ENCODE measurements at regions not wholly inside any gene's neighbourhood (a gene's known extent, or its start where the extent isn't known, plus 50 kb on each side); places are given as distances from the start of the nearest gene placed in this dataset.

DNA sequence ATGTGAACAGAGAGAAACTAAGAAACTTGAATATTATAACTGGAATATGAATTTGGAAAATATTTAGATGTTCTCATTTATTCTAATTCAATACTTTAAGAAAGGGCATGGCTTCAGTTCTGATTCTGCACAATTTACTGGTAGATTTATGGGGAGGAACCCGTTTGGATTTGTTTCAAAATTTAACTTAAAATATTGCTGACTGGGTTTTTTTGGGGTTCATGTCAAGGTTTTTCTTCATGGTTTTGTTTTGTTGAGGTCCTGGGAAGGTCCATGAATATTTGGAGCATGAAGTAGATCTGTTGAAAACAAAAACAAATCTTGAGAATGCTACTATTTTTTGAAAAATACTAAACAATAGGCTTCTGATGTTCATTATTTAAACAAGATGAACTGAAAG, 214.7 kb downstream of the PIK3R1 start:
- TF ChIP-seq Cebpa-rat (IDR thresholded peaks at IDR 0.05), result no peak
- peaks cover 13 to 48% (median 23%) of the 10 kb centered on the region in 10 experiments for H3K4me1 ChIP-seq
- no peaks in the 10 kb centered on the region for H3K27me3 ChIP-seq
- no peaks in the 10 kb centered on the region for H3K9me3 ChIP-seq (replicated peaks in 1 of 11)
- H3K9ac ChIP-seq, result no peak overlapping the region
- no peak overlapping the region for H3K4me3 ChIP-seq
- H3K27ac ChIP-seq, result no peak overlapping the region
- no peak overlapping the region for H3K4me2 ChIP-seq
- H3K36me3 ChIP-seq, result no peaks in the 10 kb centered on the region
- no peaks in the 10 kb centered on the region for H4K20me1 ChIP-seq

GRCh38 chr5:68431186-68431585, 215.6 kb downstream of the PIK3R1 start:
- peaks cover 16 to 48% (median 26%) of the 10 kb centered on the region in 10 experiments for H3K4me1 ChIP-seq
- H3K4me2 ChIP-seq, result no peak overlapping the region

DNA sequence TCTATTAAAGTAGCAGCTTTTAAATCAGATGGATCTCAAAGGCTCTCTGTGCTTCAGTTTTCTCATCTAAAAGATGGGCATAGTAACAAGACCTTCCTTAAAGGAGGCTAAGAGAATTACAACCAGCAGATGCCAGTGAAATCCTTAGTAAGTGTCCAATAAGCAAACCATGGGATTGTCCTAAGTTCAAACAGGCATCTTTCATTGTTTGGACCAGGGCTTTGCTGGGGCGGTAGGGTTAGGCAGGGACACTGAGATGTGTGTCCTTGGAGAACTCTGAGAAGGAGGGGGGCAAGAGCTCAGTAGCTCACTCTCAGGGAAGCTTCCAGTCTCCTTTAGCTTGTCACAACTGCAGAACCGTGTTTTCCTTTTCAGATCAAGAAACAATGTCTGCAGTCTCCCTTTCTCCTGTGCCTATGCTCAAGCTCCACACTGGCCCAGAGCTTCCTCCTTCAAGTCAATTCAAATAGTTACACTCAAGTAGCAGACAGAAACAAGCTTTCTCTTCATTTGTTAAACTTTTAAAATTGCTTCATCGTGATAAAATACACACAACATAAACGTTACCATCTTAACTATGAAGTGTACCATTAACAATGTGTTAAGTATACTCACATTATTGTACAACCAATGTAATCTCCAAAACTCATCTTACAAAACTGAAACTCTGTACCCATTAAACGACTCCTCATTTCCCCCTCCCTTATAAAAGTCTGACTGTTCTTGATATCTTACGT, 216.2 kb downstream of the PIK3R1 start:
- H3K9ac ChIP-seq, result no peak overlapping the region
- no peak overlapping the region for H3K27ac ChIP-seq
- no peak overlapping the region for H3K4me3 ChIP-seq

More at GRCh38 chr5:68431186-68431585, 215.6 kb downstream of the PIK3R1 start:
- Histone ChIP-seq H3K9me3 (replicated peaks in 1 of 11) (no peaks in the 10 kb centered on the region), H3K4me3 (no peak overlapping the region), H3K27ac (no peak overlapping the region), H3K27me3 (no peaks in the 10 kb centered on the region), H3K9ac (no peak overlapping the region), H3K36me3 (no peaks in the 10 kb centered on the region), H4K20me1 (no peaks in the 10 kb centered on the region)
- no peak for TF ChIP-seq Cebpa-rat (IDR thresholded peaks at IDR 0.05)

GRCh38 chr5:68432682-68433081, 217.1 kb downstream of the PIK3R1 start:
- Histone ChIP-seq H3K4me2 (peak overlapping the region in 3 of 11 experiments; percentile 7 to 93 (median 88); a peak in 6 of 22 replicates), H3K36me3 (no peaks in the 10 kb centered on the region), H3K27ac (no peak overlapping the region), H3K4me3 (no peak overlapping the region), H3K27me3 (no peaks in the 10 kb centered on the region), H3K9ac (no peak overlapping the region), H4K20me1 (no peaks in the 10 kb centered on the region), H3K4me1 (peaks cover 16 to 51% (median 26%) of the 10 kb centered on the region in 10 experiments), H3K9me3 (replicated peaks in 1 of 11) (no peaks in the 10 kb centered on the region)
- no peak for TF ChIP-seq Cebpa-rat (IDR thresholded peaks at IDR 0.05)

More for the DNA sequence above, 216.2 kb downstream of the PIK3R1 start:
- H4K20me1 ChIP-seq, result no peaks in the 10 kb centered on the region
- no peaks in the 10 kb centered on the region for H3K36me3 ChIP-seq
- H3K4me1 ChIP-seq, result peaks cover 16 to 50% (median 26%) of the 10 kb centered on the region in 10 experiments
- no peaks in the 10 kb centered on the region for H3K9me3 ChIP-seq (replicated peaks in 1 of 11)
- H3K4me2 ChIP-seq, result no peak overlapping the region
- TF ChIP-seq Cebpa-rat (IDR thresholded peaks at IDR 0.05), result no peak
- no peaks in the 10 kb centered on the region for H3K27me3 ChIP-seq

DNA sequence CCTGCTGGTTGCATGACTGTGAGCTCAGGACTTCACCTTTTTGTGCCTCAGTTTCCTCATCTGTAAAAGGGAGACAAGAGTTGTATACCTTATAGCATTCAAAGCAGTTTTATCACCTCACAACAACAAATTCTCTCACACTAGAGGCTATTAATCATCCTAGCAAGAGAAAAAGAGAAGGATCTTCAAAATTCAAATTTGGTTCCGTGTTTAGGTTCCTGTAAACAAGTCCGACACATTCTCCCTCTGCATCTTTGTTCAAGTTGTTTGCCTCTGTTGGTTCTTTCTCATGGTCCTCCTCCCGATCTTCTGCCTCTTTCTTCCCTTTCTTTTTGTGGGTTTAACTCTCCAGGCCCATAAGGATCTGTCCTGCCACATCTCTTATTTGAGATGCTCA, 218.0 kb downstream of the PIK3R1 start:
- Histone ChIP-seq H4K20me1 (no peaks in the 10 kb centered on the region), H3K9ac (peak overlapping the region in 3 of 11 experiments; percentile 14 to 77 (median 22); a peak in 4 of 22 replicates), H3K9me3 (replicated peaks in 1 of 11) (no peaks in the 10 kb centered on the region), H3K4me2 (peak overlapping the region in 7 of 11 experiments; percentile 54 to 93 (median 85); a peak in 11 of 22 replicates), H3K36me3 (no peaks in the 10 kb centered on the region), H3K27me3 (no peaks in the 10 kb centered on the region), H3K4me3 (no peak overlapping the region), H3K4me1 (peaks cover 16 to 51% (median 26%) of the 10 kb centered on the region in 10 experiments), H3K27ac (peak overlapping the region in 7 of 11 experiments; percentile 39 to 92 (median 78); a peak in 11 of 22 replicates)
- TF ChIP-seq Cebpa-rat (IDR thresholded peaks at IDR 0.05), result no peak

- peak overlapping the region in 10 of 11 experiments; percentile 47 to 92 (median 78); a peak in 20 of 22 replicates for H3K27ac ChIP-seq
- H4K20me1 ChIP-seq, result no peaks in the 10 kb centered on the region
- peak overlapping the region in 9 of 11 experiments; percentile 34 to 77 (median 47); a peak in 14 of 22 replicates for H3K9ac ChIP-seq
- H3K4me3 ChIP-seq, result no peak overlapping the region
- peak overlapping the region; percentile 46 to 93 (median 76) for H3K4me2 ChIP-seq
- no peaks in the 10 kb centered on the region for H3K27me3 ChIP-seq
- TF ChIP-seq Cebpa-rat (IDR thresholded peaks at IDR 0.05), result no peak
- peaks cover 16 to 51% (median 26%) of the 10 kb centered on the region in 10 experiments for H3K4me1 ChIP-seq
- H3K36me3 ChIP-seq, result no peaks in the 10 kb centered on the region
- no peaks in the 10 kb centered on the region for H3K9me3 ChIP-seq (replicated peaks in 1 of 11)
Measured at GRCh38 chr5:68433923-68434879, 218.6 kb downstream of the PIK3R1 start.

- TF ChIP-seq Cebpa-rat (IDR thresholded peaks at IDR 0.05), result no peak
- peak overlapping the region in 4 of 11 experiments; percentile 43 to 77 (median 68); a peak in 4 of 22 replicates for H3K9ac ChIP-seq
- H3K27ac ChIP-seq, result peak overlapping the region in 9 of 11 experiments; percentile 47 to 92 (median 77); a peak in 15 of 22 replicates
- no peaks in the 10 kb centered on the region for H4K20me1 ChIP-seq
- no peaks in the 10 kb centered on the region for H3K9me3 ChIP-seq (replicated peaks in 1 of 11)
- no peaks in the 10 kb centered on the region for H3K36me3 ChIP-seq
- H3K27me3 ChIP-seq, result no peaks in the 10 kb centered on the region
- no peak overlapping the region for H3K4me3 ChIP-seq
- H3K4me1 ChIP-seq, result peaks cover 16 to 51% (median 26%) of the 10 kb centered on the region in 10 experiments
- H3K4me2 ChIP-seq, result peak overlapping the region; percentile 25 to 93 (median 76); a peak in 21 of 22 replicates
Measured at GRCh38 chr5:68435611-68436010, 220.1 kb downstream of the PIK3R1 start.

GRCh38 chr5:68436686-68437520, 221.3 kb downstream of the PIK3R1 start:
- Histone ChIP-seq H3K4me2 (peak overlapping the region in 3 of 11 experiments; percentile 88 to 93 (median 92); a peak in 6 of 22 replicates), H3K4me3 (no peak overlapping the region), H3K27me3 (no peaks in the 10 kb centered on the region), H3K36me3 (no peaks in the 10 kb centered on the region), H3K27ac (peak overlapping the region in 1 of 11 experiments; percentile 92; a peak in 1 of 22 replicates), H3K4me1 (peaks cover 16 to 47% (median 26%) of the 10 kb centered on the region in 10 experiments), H3K9me3 (replicated peaks in 1 of 11) (no peaks in the 10 kb centered on the region), H4K20me1 (no peaks in the 10 kb centered on the region), H3K9ac (no peak overlapping the region)
- TF ChIP-seq Cebpa-rat (IDR thresholded peaks at IDR 0.05), result no peak

All from BLaER1 treated with 17β-estradiol and CSF1 and Interleukin-3, amounts not matched to agents 10 nM and 100 nM (cell line).